Omental fat pad (tissue), 3 donors: ENCODE measurements at regions not wholly inside any gene's neighbourhood (a gene's known extent, or its start where the extent isn't known, plus 50 kb on each side); places are given as distances from the start of the nearest gene placed in this dataset.

Source experiments
- ATAC-seq: fragments of 150-250 bp; one replicate; pipeline ENCODE4 v1.9.1; 2016; ENCODE audit warnings: mild to moderate bottlenecking, moderate library complexity; ENCODE audit not compliant: low FRiP score
- DNase-seq: peaks from one replicate; pipeline ENCODE4 v3.0.0-alpha.2; 2019; ENCODE audit warnings: low spot score
- TF ChIP-seq, protein P1 (sequence below), 3 donors: fragments of 450-650 bp; IDR thresholded peaks; one replicate each; pipeline ENCODE4 v1.5.1; 2016 to 2017; ENCODE audit warnings: antibody characterized with exemption in 3 of 3, mild to moderate bottlenecking in 3 of 3, moderate library complexity in 2 of 3

- TF ChIP-seq, protein P1, sequence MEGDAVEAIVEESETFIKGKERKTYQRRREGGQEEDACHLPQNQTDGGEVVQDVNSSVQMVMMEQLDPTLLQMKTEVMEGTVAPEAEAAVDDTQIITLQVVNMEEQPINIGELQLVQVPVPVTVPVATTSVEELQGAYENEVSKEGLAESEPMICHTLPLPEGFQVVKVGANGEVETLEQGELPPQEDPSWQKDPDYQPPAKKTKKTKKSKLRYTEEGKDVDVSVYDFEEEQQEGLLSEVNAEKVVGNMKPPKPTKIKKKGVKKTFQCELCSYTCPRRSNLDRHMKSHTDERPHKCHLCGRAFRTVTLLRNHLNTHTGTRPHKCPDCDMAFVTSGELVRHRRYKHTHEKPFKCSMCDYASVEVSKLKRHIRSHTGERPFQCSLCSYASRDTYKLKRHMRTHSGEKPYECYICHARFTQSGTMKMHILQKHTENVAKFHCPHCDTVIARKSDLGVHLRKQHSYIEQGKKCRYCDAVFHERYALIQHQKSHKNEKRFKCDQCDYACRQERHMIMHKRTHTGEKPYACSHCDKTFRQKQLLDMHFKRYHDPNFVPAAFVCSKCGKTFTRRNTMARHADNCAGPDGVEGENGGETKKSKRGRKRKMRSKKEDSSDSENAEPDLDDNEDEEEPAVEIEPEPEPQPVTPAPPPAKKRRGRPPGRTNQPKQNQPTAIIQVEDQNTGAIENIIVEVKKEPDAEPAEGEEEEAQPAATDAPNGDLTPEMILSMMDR (IDR thresholded peaks at IDR 0.05), result no peak
Observed at GRCh38 chr12:66884091-66884490, 205.2 kb upstream of the GRIP1 start.

DNA sequence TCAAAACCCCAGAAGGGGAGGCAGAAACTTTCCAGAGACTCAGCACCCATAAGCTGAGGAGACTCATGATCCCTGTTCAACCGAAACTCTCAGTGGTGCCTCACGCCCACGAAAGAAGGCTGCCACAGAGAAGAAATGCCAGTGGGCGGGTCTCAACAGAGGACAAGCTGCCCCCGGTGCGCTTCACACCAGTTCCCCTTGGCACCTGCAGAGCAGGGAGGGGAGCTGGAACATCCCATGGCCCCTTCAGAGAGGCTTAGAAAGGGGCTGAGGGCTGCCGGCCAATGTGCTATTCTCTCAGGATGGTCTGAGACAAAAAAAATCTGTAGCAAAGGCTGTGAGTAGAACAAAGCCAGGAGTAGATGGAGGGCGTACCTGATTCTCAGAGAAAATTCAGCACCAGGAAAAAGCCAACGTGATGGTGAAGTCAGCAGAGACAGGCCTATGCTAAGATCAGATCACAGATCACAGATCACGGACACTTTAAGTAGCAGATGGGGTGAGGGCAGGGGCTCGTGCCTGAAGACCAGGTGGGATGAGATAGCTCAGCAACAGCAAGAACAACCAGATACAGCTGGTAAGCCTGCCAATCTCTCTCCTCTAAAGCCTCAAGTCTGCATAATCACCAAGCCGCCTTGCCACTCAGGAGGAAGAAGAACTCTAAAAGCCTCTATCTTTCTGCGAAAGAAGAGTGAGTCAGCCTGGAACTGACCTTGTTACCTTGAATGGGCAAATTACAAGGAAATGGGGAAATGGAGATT is 206.4 kb upstream of the GRIP1 start:
- TF ChIP-seq, protein P1 (IDR thresholded peaks at IDR 0.05), result no peak
- DNase-seq (no peak), ATAC-seq (no peak)

More at GRCh38 chr12:66884091-66884490, 205.2 kb upstream of the GRIP1 start:
- ATAC-seq (no peak), DNase-seq (no peak)

DNA sequence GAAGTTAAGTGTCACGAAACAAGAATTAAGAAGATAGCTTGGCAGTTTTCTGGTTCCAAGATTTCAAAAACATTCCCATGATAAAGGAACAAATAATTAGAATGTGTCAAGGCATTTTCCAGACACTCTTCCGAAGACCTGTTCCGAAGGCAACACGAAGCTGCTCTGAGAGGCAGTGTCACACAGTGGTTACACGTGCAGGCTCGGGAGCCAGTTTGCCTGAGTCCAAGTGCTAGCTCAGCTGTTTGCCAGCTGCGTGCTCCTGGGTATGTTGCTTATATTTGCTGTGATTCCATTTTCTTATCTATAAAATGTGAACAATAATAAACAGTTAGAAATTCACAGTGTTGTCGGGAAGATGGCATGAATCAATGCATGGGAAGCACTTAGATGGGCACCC is 217.9 kb upstream of the GRIP1 start:
- ATAC-seq (no peak), DNase-seq (no peak)
- TF ChIP-seq, protein P1 (IDR thresholded peaks at IDR 0.05), result no peak

GRCh38 chr12:66898700-66899469 is 220.0 kb upstream of the GRIP1 start:
- TF ChIP-seq, protein P1 (IDR thresholded peaks at IDR 0.05), result no peak
- DNase-seq (no peak), ATAC-seq (no peak)

- TF ChIP-seq, protein P1 (IDR thresholded peaks at IDR 0.05), result no peak
- DNase-seq, result no peak
- ATAC-seq, result no peak
Observed at GRCh38 chr12:66899588-66899987, 220.7 kb upstream of the GRIP1 start.

DNA sequence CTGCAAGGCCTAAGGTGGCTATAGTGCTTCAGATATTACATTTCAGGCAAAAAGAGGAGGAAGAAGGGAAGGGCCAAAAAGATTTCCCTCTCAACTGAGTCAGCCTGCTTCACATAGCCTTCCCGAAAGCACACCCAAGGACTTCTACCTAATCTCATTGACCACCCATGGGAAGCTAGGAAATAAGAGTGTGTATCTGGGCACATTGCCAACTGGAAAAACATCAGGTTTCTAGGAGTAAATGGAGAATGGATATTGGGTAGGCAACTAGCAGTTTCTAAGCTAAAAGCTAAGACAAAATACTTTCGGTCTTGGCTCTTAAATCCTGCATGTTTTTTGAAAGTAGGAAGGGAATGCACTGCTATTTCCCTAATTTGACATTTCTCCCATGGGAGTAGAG is 221.7 kb upstream of the GRIP1 start:
- TF ChIP-seq, protein P1 (IDR thresholded peaks at IDR 0.05), result no peak
- no peak for DNase-seq
- ATAC-seq, result peak; percentile 39
